Nephron progenitor cell (in vitro differentiated cells): ENCODE measurements at regions not wholly inside any gene's neighbourhood (a gene's known extent, or its start where the extent isn't known, plus 50 kb on each side); places are given as distances from the start of the nearest gene placed in this dataset.
"Not testable (repeated sequence)": the region's sequence is repeated elsewhere in the genome, so short reads cannot be mapped to it uniquely, and the experiment has no call there.

Experiments used
- DNase-seq: peaks from one replicate; pipeline ENCODE4 v3.0.0; 2021
- H3K27ac Mint-ChIP-seq: 2 replicates; pipeline ENCODE4 v1.8.0; 2021; ENCODE audit warnings: mild to moderate bottlenecking, moderate library complexity, mixed read lengths
- H3K27me3 Mint-ChIP-seq: 2 replicates; pipeline ENCODE4 v1.8.0; 2021; ENCODE audit warnings: mild to moderate bottlenecking, low read depth, mixed read lengths; ENCODE audit not compliant: poor library complexity
- H3K36me3 Mint-ChIP-seq: 2 replicates; pipeline ENCODE4 v1.8.0; 2021; ENCODE audit warnings: low read depth, mixed read lengths
- H3K4me1 Mint-ChIP-seq: 2 replicates; pipeline ENCODE4 v1.8.0; 2021; ENCODE audit warnings: mixed read lengths
- H3K4me3 Mint-ChIP-seq: 2 replicates; pipeline ENCODE4 v1.8.0; 2021; ENCODE audit warnings: mild to moderate bottlenecking, moderate library complexity, mixed read lengths
- H3K9me3 Mint-ChIP-seq: 2 replicates; pipeline ENCODE4 v1.8.0; 2021; ENCODE audit warnings: mild to moderate bottlenecking, moderate library complexity, mixed read lengths
- CTCF ChIP-seq: fragments of 200-600 bp; sonication (generic); IDR thresholded peaks from 2 replicates; pipeline ENCODE4 v1.5.0; 2021; ENCODE audit warnings: antibody characterized with exemption

- TF ChIP-seq CTCF = no peak
- Mint-ChIP-seq H3K36me3 (peaks cover 7% of the 10 kb centered on the region), H3K27ac (no peak overlapping the region), H3K4me1 (no peaks in the 10 kb centered on the region), H3K9me3 (peaks cover 77% of the 10 kb centered on the region), H3K27me3 (no peaks in the 10 kb centered on the region), H3K4me3 (no peak overlapping the region)
- DNase-seq = no peak
Measured at GRCh38 chr20:30484009-30484748, 773.3 kb upstream of the DEFB115 start.

GRCh38 chr20:30484749-30485070 lies 772.8 kb upstream of the DEFB115 start:
- DNase-seq = no peak
- H3K36me3 Mint-ChIP-seq = peaks cover 7% of the 10 kb centered on the region
- no peaks in the 10 kb centered on the region for H3K4me1 Mint-ChIP-seq
- H3K27me3 Mint-ChIP-seq = no peaks in the 10 kb centered on the region
- no peak overlapping the region for H3K4me3 Mint-ChIP-seq
- H3K9me3 Mint-ChIP-seq = peaks cover 73% of the 10 kb centered on the region
- no peak overlapping the region for H3K27ac Mint-ChIP-seq
- no peak for TF ChIP-seq CTCF

GRCh38 chr20:30485331-30486102 lies 771.9 kb upstream of the DEFB115 start:
- Mint-ChIP-seq H3K9me3 (peaks cover 73% of the 10 kb centered on the region), H3K36me3 (peaks cover 7% of the 10 kb centered on the region), H3K4me3 (no peak overlapping the region), H3K4me1 (no peaks in the 10 kb centered on the region), H3K27me3 (no peaks in the 10 kb centered on the region), H3K27ac (no peak overlapping the region)
- no peak for DNase-seq
- TF ChIP-seq CTCF = no peak

GRCh38 chr20:30486103-30486478 lies 771.4 kb upstream of the DEFB115 start:
- Mint-ChIP-seq H3K27me3 (no peaks in the 10 kb centered on the region), H3K4me1 (no peaks in the 10 kb centered on the region), H3K9me3 (peaks cover 76% of the 10 kb centered on the region), H3K27ac (no peak overlapping the region), H3K4me3 (no peak overlapping the region), H3K36me3 (peaks cover 12% of the 10 kb centered on the region)
- TF ChIP-seq CTCF = no peak
- DNase-seq = no peak

- DNase-seq, H3K4me3 Mint-ChIP-seq, H3K4me1 Mint-ChIP-seq, H3K27ac Mint-ChIP-seq, H3K27me3 Mint-ChIP-seq: not testable (repeated sequence)
- Mint-ChIP-seq H3K9me3 (peaks cover 74% of the 10 kb centered on the region), H3K36me3 (peaks cover 12% of the 10 kb centered on the region)
Measured at GRCh38 chr20:30487461-30487860, 770.0 kb upstream of the DEFB115 start.

GRCh38 chr20:30487947-30488926 lies 769.2 kb upstream of the DEFB115 start:
- H3K36me3 Mint-ChIP-seq = peaks cover 12% of the 10 kb centered on the region
- H3K27ac Mint-ChIP-seq = no peak overlapping the region

More at GRCh38 chr20:30487947-30488926, 769.2 kb upstream of the DEFB115 start:
- Mint-ChIP-seq H3K27me3 (no peaks in the 10 kb centered on the region), H3K4me3 (no peak overlapping the region), H3K9me3 (peaks cover 72% of the 10 kb centered on the region), H3K4me1 (no peaks in the 10 kb centered on the region)
- no peak for TF ChIP-seq CTCF
- DNase-seq = no peak
